GM04504 (cell line): ENCODE measurements at regions not wholly inside any gene's neighbourhood (a gene's known extent, or its start where the extent isn't known, plus 50 kb on each side); places are given as distances from the start of the nearest gene placed in this dataset.

Source experiments
- DNase-seq: peaks from one replicate; pipeline ENCODE4 v3.0.0-alpha.2; 2012; ENCODE audit warnings: low read depth

GRCh38 chr3:147589016-147589415, 179.9 kb downstream of the ZIC1 start:
- peak; percentile 39 for DNase-seq

GRCh38 chr3:147604136-147604535, 195.0 kb downstream of the ZIC1 start:
- DNase-seq = no peak

- DNase-seq = no peak
Measured at GRCh38 chr3:147613725-147614124, 204.6 kb downstream of the ZIC1 start.

GRCh38 chr3:147614210-147614609, 205.0 kb downstream of the ZIC1 start:
- no peak for DNase-seq

GRCh38 chr3:147615035-147615434, 205.9 kb downstream of the ZIC1 start:
- DNase-seq = no peak

- DNase-seq = no peak
Measured at GRCh38 chr3:147616998-147617619, 207.9 kb downstream of the ZIC1 start.

GRCh38 chr3:147618691-147619090, 209.5 kb downstream of the ZIC1 start:
- no peak for DNase-seq

- no peak for DNase-seq
Measured at GRCh38 chr3:147619921-147620560, 210.9 kb downstream of the ZIC1 start.

- DNase-seq = no peak
Measured at GRCh38 chr3:147620906-147621305, 211.7 kb downstream of the ZIC1 start.

GRCh38 chr3:147630921-147631415, 221.8 kb downstream of the ZIC1 start:
- DNase-seq = no peak

- DNase-seq = no peak
Measured at GRCh38 chr3:147640781-147641180, 231.6 kb downstream of the ZIC1 start.

DNA sequence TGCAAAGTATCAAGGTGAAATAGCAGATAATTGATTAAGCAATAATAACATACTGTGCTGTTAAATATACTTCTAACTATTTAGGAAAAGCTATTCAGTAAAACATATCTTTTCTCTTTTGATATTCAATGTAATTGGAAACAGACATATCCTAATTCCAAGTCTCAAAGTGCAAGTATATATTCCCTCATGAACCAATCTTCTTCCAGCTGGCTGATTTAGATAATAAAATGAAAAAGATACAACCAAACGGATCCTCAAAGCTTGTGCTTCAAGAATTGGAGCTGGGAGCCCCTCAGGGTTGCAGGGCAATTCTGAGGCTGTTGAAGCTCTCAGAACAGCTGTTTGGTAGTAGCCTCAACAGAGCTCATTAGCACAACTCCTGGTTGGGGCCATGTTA, 236.6 kb downstream of the ZIC1 start:
- DNase-seq = no peak

DNA sequence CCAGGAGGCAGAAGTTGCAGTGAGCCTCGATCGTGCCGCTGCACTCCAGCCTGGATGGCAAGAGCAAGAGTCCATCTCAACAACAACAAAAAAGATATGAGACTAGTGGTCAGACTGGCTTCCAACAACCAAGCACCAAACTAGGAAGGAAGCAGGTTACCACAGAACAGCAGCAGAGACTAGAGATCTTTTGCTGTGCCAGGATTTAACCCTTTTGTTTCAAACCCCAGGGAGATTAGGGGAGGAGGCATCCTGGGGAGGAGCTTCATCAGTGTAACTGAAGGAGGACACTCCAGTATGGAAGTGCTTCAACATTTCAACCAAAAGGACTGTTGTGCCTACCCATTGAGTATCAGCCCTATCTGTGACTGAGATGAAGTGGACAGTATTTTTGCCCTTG, 240.3 kb downstream of the ZIC1 start:
- no peak for DNase-seq

DNA sequence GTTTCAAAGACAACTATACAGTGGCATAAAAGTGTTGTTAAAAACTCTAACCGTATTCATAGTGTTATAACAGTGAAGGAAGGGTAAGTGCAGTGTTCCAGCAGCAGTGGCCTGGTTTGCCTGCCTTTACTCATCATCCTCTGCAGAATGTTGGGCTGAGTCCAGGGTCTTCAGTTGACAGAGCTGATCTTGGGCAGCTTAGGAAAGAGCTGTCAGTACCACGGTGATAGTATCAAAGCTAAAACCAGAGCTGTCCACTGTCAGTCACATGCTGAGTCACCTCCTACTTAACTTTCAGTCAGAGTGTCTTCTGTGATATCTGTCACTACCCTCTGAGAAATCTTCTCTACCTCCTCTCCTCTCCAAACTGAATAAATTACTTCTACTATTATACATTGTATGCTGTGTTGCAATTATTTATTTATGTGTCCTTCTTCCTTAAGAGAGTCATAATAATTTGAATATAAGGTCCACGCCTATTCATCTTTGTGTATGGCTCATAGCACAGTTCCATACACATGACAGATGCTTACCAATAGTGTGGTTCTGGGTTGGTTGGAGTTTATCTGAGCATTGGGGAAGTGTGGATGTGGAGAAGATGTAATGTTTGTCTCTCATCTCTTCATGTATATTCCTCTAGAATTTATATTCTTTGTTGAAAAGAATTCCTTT, 242.1 kb downstream of the ZIC1 start:
- DNase-seq = no peak

DNA sequence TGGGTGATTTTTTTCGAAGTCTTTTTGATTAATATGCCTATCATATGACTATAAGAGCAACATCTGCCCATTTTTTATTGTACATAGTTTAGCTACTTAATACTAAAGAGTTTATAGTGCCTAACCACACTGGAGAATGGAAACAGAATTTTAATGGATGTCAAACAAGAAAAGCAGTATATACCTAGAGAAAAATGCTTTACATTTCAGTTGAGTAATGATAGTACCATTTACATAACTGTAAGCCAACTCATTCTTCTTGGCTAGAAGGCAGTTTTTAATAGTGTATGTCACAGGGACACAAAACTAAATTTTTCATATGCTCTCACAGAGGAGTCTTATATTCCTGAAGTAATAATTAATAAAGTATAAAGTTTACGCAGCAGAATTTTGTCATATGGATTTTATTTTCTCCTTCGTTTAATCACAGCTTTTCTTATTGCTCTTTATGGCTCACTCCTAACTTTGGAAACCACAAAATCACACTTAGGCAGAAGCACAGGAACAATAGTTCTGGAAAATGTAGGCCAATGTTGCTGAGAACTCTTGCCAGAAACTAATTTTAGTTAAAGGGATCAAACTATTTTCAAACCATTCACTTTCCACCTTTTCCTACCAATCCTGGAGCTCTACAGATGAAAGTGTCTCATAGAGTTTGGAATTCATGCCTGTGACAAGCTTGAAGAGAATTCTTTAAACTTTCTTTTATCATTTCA, 243.6 kb downstream of the ZIC1 start:
- DNase-seq = no peak

- no peak for DNase-seq
Measured at GRCh38 chr3:147653367-147653923, 244.3 kb downstream of the ZIC1 start.

- no peak for DNase-seq
Measured at GRCh38 chr3:147654827-147655226, 245.7 kb downstream of the ZIC1 start.

- DNase-seq = no peak
Measured at GRCh38 chr3:147655236-147655635, 246.1 kb downstream of the ZIC1 start.

DNA sequence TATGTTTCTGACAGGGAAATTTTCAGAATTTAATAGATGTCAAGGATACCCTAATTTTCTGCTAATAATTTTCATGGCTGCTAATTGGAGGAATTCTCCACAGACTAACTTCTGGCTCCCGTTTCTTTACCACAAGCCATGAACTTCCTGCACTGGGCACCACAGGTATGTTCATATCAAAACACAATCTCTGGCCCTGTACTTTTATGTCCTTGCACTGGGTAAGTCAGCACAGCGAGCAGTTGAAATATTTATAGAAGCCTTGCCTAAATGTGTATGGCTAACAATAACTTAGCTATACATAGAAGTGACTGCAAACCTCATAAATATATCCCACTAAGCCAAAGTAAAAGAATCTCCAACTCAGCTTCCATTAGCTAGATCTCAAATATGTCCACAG, 246.9 kb downstream of the ZIC1 start:
- DNase-seq = no peak

- no peak for DNase-seq
Measured at GRCh38 chr3:147661916-147662315, 252.8 kb downstream of the ZIC1 start.

GRCh38 chr3:147662705-147663104, 253.5 kb downstream of the ZIC1 start:
- DNase-seq = no peak

DNA sequence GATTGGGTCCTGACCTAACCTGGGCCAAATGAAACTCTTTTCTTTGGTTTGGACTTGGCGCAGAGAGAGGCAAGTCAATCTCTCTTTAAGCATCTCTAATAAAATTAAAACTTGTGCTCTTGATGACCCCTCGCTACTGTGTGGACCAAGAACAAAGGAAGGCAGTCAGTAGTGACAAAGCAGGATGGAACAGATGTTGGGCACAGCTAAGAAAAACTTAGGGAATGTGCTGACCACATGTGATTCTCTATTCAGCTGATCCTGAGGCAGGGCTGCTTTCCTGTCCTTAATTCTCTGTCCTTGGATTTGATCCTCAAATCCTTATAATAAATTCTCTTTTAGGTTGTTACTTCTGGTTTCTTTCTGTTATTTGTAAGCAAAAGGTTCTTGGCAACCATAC, 259.9 kb downstream of the ZIC1 start:
- no peak for DNase-seq
